CD14-positive monocyte (primary cell): ENCODE measurements at regions not wholly inside any gene's neighbourhood (a gene's known extent, or its start where the extent isn't known, plus 50 kb on each side); places are given as distances from the start of the nearest gene placed in this dataset.

Experiments used
- DNase-seq, 3 donors: peaks; one replicate each; pipeline ENCODE4 v3.0.0-alpha.2; 2011 to 2022
- H2AFZ ChIP-seq: 2 replicates; pipeline ENCODE4 v1.6.0; 2012; ENCODE audit warnings: mild to moderate bottlenecking, low read depth, low read length, inconsistent platforms; ENCODE audit not compliant: insufficient read depth, poor library complexity, severe bottlenecking
- H3K27ac ChIP-seq, 2 donors: 1 replicate in 1 of 2; 2 replicates in 1 of 2; pipeline ENCODE4 v1.5.1; 2012 to 2013; ENCODE audit warnings: low read length in 2 of 2, control low read depth in 1 of 2, inconsistent platforms in 1 of 2, low read depth in 1 of 2, mild to moderate bottlenecking in 1 of 2
- H3K27me3 ChIP-seq, 2 donors: one replicate each; pipeline versions ENCODE4 v1.6.0 to v1.6.1; 2011 to 2013; ENCODE audit warnings: low read length in 2 of 2; ENCODE audit not compliant: control insufficient read depth in 2 of 2, insufficient read depth in 2 of 2
- H3K36me3 ChIP-seq, 2 donors: replicated peaks in 1 of 2; 1 replicate in 1 of 2; 2 replicates in 1 of 2; pipeline versions ENCODE4 v1.5.1 to v1.6.1; 2012 to 2013; ENCODE audit warnings: low read length in 2 of 2, control low read depth in 1 of 2, inconsistent platforms in 1 of 2, mild to moderate bottlenecking in 1 of 2; ENCODE audit not compliant: insufficient read depth in 2 of 2, control insufficient read depth in 1 of 2
- H3K4me1 ChIP-seq, 2 donors: 1 replicate in 1 of 2; 2 replicates in 1 of 2; pipeline versions ENCODE4 v1.5.1 to v1.6.1; 2012 to 2013; ENCODE audit warnings: low read length in 2 of 2, control low read depth in 1 of 2, inconsistent platforms in 1 of 2, mild to moderate bottlenecking in 1 of 2, moderate library complexity in 1 of 2; ENCODE audit not compliant: insufficient read depth in 2 of 2, control insufficient read depth in 1 of 2
- H3K4me2 ChIP-seq: replicated peaks from 2 replicates; pipeline ENCODE3; 2012; ENCODE audit warnings: low read length, moderate library complexity, mild to moderate bottlenecking; ENCODE audit not compliant: poor library complexity, severe bottlenecking; ENCODE audit errors: extremely low read depth
- H3K4me3 ChIP-seq, 3 experiments: fragments of 200-600 bp in 1 of 3; sonication (generic) in 1 of 3; replicated peaks in 1 of 3; 1 replicate in 2 of 3; 2 replicates in 1 of 3; pipeline ENCODE4 v1.5.1; 2011 to 2013; ENCODE audit warnings: low read length in 3 of 3, mild to moderate bottlenecking in 3 of 3, control low read depth in 2 of 3, low read depth in 2 of 3, inconsistent platforms in 1 of 3, moderate library complexity in 1 of 3
- H3K79me2 ChIP-seq: 2 replicates; pipeline ENCODE4 v1.6.0; 2012; ENCODE audit warnings: mild to moderate bottlenecking, control low read depth, inconsistent platforms, low read length, moderate library complexity; ENCODE audit not compliant: insufficient read depth
- H3K9ac ChIP-seq: 2 replicates; pipeline ENCODE4 v1.6.0; 2017; ENCODE audit warnings: low read length, mild to moderate bottlenecking; ENCODE audit not compliant: insufficient read depth, poor library complexity, severe bottlenecking
- H3K9me3 ChIP-seq, 2 donors: replicated peaks in 1 of 2; 1 replicate in 1 of 2; 2 replicates in 1 of 2; pipeline versions ENCODE4 v1.5.1 to v1.6.1; 2012 to 2013; ENCODE audit warnings: low read length in 2 of 2, control low read depth in 1 of 2; ENCODE audit not compliant: control insufficient read depth in 1 of 2, insufficient read depth in 1 of 2
- H4K20me1 ChIP-seq: 2 replicates; pipeline ENCODE4 v1.6.0; 2012; ENCODE audit warnings: mild to moderate bottlenecking, low read length, control low read depth, moderate library complexity; ENCODE audit not compliant: insufficient read depth
- H3K27ac Mint-ChIP-seq, 7 donors: one replicate each; pipeline ENCODE4 v1.8.0; 2020; ENCODE audit warnings: mild to moderate bottlenecking in 7 of 7, mixed read lengths in 7 of 7, moderate library complexity in 6 of 7, inconsistent platforms in 2 of 7
- H3K27me3 Mint-ChIP-seq, 3 donors: one replicate each; pipeline ENCODE4 v1.8.0; 2021 to 2022; ENCODE audit warnings: low read depth in 3 of 3, mild to moderate bottlenecking in 3 of 3, mixed read lengths in 3 of 3, moderate library complexity in 3 of 3, inconsistent platforms in 1 of 3
- H3K36me3 Mint-ChIP-seq, 2 donors: one replicate each; pipeline ENCODE4 v1.8.0; 2020; ENCODE audit warnings: mixed read lengths in 2 of 2, inconsistent platforms in 1 of 2, mild to moderate bottlenecking in 1 of 2
- H3K4me1 Mint-ChIP-seq: one replicate; pipeline ENCODE4 v1.8.0; 2020; ENCODE audit warnings: mild to moderate bottlenecking, mixed read lengths
- H3K4me3 Mint-ChIP-seq, 2 donors: one replicate each; pipeline ENCODE4 v1.8.0; 2020; ENCODE audit warnings: mild to moderate bottlenecking in 2 of 2, mixed read lengths in 2 of 2, moderate library complexity in 1 of 2
- H3K9me3 Mint-ChIP-seq, 7 donors: one replicate each; pipeline ENCODE4 v1.8.0; 2020 to 2022; ENCODE audit warnings: mixed read lengths in 7 of 7, mild to moderate bottlenecking in 6 of 7, moderate library complexity in 6 of 7, inconsistent platforms in 2 of 7
- WGBS: methylation state at CpG from one replicate; pipeline ENCODE4 v1.1.5; 2013; ENCODE audit warnings: missing lambda C conversion rate; ENCODE audit not compliant: insufficient coverage; 5-methylcytosine and 5-hydroxymethylcytosine counted together
- intact Hi-C, 2 donors: fragments of 100-400 bp; cut with micrococcal nuclease; formaldehyde crosslinking; loops; one replicate each; pipeline versions ENCODE4 v1.15.0 to v1.15.1; 2023
- TF ChIP-seq, protein P1 (sequence below): fragments of 200-600 bp; IDR thresholded peaks from one replicate; pipeline ENCODE4 v1.8.0; 2022; ENCODE audit warnings: antibody characterized with exemption, mild to moderate bottlenecking

DNA sequence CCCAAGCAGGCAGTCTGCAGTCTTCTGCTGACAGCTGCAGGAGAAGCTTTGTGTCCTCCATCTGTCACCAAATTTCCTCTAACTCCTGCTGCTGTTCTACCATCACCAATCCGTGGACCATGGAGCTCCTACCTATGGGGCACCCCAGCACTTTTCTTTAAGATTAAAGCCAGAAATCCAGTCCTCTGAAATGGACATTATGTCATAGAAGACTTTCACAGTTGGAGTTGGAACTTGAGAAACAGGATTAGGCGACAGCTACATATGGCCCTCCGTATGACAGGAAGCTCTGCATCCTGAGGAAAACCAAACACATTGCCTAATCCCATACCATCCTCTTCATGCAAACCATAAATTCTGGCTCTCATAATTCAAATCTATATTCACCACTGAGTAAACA is 470.6 kb upstream of the GALNTL6 start:
- Histone ChIP-seq H3K4me3 (no peak overlapping the region), H3K36me3 (no peaks in the 10 kb centered on the region), H2AFZ (no peak overlapping the region), H3K27ac (no peak overlapping the region), H3K9me3 (no peaks in the 10 kb centered on the region), H3K4me2 (no peak overlapping the region), H4K20me1 (no peaks in the 10 kb centered on the region), H3K27me3 (no peaks in the 10 kb centered on the region), H3K4me1 (peaks cover 0 to 2% of the 10 kb centered on the region in 2 donors), H3K9ac (no peak overlapping the region), H3K79me2 (no peaks in the 10 kb centered on the region)
- H3K27ac Mint-ChIP-seq = no peak overlapping the region
- H3K36me3 Mint-ChIP-seq = no peaks in the 10 kb centered on the region
- H3K4me1 Mint-ChIP-seq = peaks cover 6% of the 10 kb centered on the region
- no peak for DNase-seq
- TF ChIP-seq, protein P1, sequence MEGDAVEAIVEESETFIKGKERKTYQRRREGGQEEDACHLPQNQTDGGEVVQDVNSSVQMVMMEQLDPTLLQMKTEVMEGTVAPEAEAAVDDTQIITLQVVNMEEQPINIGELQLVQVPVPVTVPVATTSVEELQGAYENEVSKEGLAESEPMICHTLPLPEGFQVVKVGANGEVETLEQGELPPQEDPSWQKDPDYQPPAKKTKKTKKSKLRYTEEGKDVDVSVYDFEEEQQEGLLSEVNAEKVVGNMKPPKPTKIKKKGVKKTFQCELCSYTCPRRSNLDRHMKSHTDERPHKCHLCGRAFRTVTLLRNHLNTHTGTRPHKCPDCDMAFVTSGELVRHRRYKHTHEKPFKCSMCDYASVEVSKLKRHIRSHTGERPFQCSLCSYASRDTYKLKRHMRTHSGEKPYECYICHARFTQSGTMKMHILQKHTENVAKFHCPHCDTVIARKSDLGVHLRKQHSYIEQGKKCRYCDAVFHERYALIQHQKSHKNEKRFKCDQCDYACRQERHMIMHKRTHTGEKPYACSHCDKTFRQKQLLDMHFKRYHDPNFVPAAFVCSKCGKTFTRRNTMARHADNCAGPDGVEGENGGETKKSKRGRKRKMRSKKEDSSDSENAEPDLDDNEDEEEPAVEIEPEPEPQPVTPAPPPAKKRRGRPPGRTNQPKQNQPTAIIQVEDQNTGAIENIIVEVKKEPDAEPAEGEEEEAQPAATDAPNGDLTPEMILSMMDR = no peak
- 0% methylated on average over 1 of the region's 3 CpGs for WGBS
- H3K27me3 Mint-ChIP-seq = no peaks in the 10 kb centered on the region
- intact Hi-C loops = no loop called here
- H3K9me3 Mint-ChIP-seq = peaks cover 0 to 4% (median 0%) of the 10 kb centered on the region in 7 donors
- no peak overlapping the region for H3K4me3 Mint-ChIP-seq

DNA sequence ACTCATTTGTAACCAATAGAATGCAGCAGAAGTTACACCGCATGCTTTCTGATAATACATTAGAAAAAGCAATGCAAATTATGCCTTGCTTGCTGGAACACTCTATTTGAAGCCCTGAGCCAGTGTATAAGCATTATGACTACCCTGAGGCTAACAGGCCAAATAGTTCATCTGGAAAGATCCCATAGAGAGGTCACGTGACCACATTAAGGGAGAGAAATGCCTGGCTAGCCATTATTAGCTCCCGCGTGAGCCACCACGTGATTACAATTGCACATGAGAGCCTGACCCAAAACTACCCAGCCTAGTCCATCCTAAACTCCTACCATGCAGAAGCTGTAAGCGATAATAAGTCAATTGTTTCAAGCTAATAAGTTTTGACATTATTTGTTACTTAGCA is 472.9 kb upstream of the GALNTL6 start:
- Histone ChIP-seq H3K36me3 (no peaks in the 10 kb centered on the region), H4K20me1 (no peaks in the 10 kb centered on the region), H3K4me1 (peaks cover 0 to 2% of the 10 kb centered on the region in 2 donors), H3K4me3 (no peak overlapping the region), H3K4me2 (no peak overlapping the region), H2AFZ (no peak overlapping the region), H3K9ac (no peak overlapping the region), H3K27ac (no peak overlapping the region), H3K79me2 (no peaks in the 10 kb centered on the region), H3K27me3 (no peaks in the 10 kb centered on the region), H3K9me3 (no peaks in the 10 kb centered on the region)
- Mint-ChIP-seq H3K9me3 (peaks cover 0 to 2% (median 0%) of the 10 kb centered on the region in 7 donors), H3K4me1 (peaks cover 6% of the 10 kb centered on the region), H3K4me3 (no peak overlapping the region), H3K27me3 (no peaks in the 10 kb centered on the region), H3K27ac (no peak overlapping the region), H3K36me3 (no peaks in the 10 kb centered on the region)
- TF ChIP-seq, protein P1 = no peak
- DNase-seq = no peak
- WGBS = 100% methylated on average over 2 of the region's 6 CpGs
- intact Hi-C loops = no loop called here
